Psoas muscle (tissue), 7 donors: ENCODE measurements at regions not wholly inside any gene's neighbourhood (a gene's known extent, or its start where the extent isn't known, plus 50 kb on each side); places are given as distances from the start of the nearest gene placed in this dataset.

Experiments
- ATAC-seq, 4 donors: fragments of 200-7000 bp; cut with Tn5 transposase; one replicate each; pipeline ENCODE4 v1.9.1; 2020; ENCODE audit warnings: moderate library complexity in 3 of 4, mild to moderate bottlenecking in 2 of 4
- DNase-seq, 2 donors: peaks; one replicate each; pipeline ENCODE4 v3.0.0-alpha.2; 2020
- H3K27ac ChIP-seq: fragments of 200-600 bp; one replicate; pipeline ENCODE4 v1.8.0; 2022
- H3K27me3 ChIP-seq, 3 donors: fragments of 200-600 bp in 1 of 3; one replicate each; pipeline versions ENCODE4 v1.6.1 to v1.8.0; 2013 to 2022; ENCODE audit warnings: low read length in 2 of 3, mild to moderate bottlenecking in 2 of 3, moderate library complexity in 1 of 3; ENCODE audit not compliant: insufficient read depth in 3 of 3
- H3K36me3 ChIP-seq, 2 donors: fragments of 200-600 bp in 1 of 2; one replicate each; pipeline versions ENCODE4 v1.6.1 to v1.8.0; 2013 to 2022; ENCODE audit warnings: low read depth in 1 of 2, mild to moderate bottlenecking in 1 of 2, moderate library complexity in 1 of 2; ENCODE audit not compliant: insufficient read depth in 1 of 2
- H3K4me1 ChIP-seq: fragments of 200-600 bp; one replicate; pipeline ENCODE4 v1.8.0; 2022
- H3K4me3 ChIP-seq: fragments of 200-600 bp; one replicate; pipeline ENCODE4 v1.8.0; 2022; ENCODE audit warnings: mild to moderate bottlenecking
- H3K9me3 ChIP-seq: fragments of 200-600 bp; one replicate; pipeline ENCODE4 v1.8.0; 2022
- WGBS, 3 donors: extraction: QIAGEN DNeasy Blood & Tissue Kit; methylation state at CpG; one replicate each; pipeline versions ENCODE4 v1.1.6 to v1.1.7; 2013; 5-methylcytosine and 5-hydroxymethylcytosine counted together
- intact Hi-C, 2 donors: fragments of 100-400 bp; cut with DNase I; formaldehyde crosslinking; loops; one replicate each; pipeline versions ENCODE4 v1.11.0 to v1.14.2; 2022
- TF ChIP-seq, protein P1 (sequence below): fragments of 200-600 bp; IDR thresholded peaks from one replicate; pipeline ENCODE4 v1.8.0; 2022; ENCODE audit warnings: antibody characterized with exemption
- donor health status: healthy with polysubstance abuse.
- donor health status: DM: no; HTN: no; CAD: no; lungs with moderate emphysema.
- donor health status: Bipolar disorder and iron deficiency.
- donor health status: healthy.
- donor health status: DM: yes; HTN: yes; CAD: no.
- donor health status: DM: no; HTN: no; CAD: no.
- donor health status: DM: yes; HTN: yes; CAD: no.

DNA sequence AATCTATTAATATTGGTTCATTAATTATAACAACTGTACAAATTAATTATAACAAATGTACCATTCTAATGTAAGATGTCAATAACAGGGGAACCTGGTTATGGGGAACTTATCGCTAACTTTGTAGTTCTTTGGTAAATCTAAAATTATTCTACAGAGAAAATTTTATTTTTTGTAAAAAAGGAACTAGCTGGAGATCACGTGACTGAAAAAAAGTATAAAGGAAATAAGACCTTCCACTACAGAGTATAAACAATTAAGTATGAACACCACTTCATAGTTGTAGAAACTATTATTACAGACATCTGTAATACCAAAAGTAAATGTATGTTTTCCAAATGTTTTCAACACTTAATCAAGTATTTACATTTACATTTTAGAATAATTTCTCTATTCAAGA is 77.9 kb upstream of the DKK2 start:
- no peak for DNase-seq
- Histone ChIP-seq H3K4me1 (peaks cover 9% of the 10 kb centered on the region), H3K4me3 (no peak overlapping the region), H3K27me3 (no peaks in the 10 kb centered on the region), H3K36me3 (no peaks in the 10 kb centered on the region), H3K9me3 (peaks cover 10% of the 10 kb centered on the region), H3K27ac (no peak overlapping the region)
- intact Hi-C loops: no loop called here
- 82 to 98% (median 93%) methylated on average over 2 of the region's 2 CpGs for WGBS, 3 donors
- TF ChIP-seq, protein P1, sequence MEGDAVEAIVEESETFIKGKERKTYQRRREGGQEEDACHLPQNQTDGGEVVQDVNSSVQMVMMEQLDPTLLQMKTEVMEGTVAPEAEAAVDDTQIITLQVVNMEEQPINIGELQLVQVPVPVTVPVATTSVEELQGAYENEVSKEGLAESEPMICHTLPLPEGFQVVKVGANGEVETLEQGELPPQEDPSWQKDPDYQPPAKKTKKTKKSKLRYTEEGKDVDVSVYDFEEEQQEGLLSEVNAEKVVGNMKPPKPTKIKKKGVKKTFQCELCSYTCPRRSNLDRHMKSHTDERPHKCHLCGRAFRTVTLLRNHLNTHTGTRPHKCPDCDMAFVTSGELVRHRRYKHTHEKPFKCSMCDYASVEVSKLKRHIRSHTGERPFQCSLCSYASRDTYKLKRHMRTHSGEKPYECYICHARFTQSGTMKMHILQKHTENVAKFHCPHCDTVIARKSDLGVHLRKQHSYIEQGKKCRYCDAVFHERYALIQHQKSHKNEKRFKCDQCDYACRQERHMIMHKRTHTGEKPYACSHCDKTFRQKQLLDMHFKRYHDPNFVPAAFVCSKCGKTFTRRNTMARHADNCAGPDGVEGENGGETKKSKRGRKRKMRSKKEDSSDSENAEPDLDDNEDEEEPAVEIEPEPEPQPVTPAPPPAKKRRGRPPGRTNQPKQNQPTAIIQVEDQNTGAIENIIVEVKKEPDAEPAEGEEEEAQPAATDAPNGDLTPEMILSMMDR: no peak
- no peak for ATAC-seq

DNA sequence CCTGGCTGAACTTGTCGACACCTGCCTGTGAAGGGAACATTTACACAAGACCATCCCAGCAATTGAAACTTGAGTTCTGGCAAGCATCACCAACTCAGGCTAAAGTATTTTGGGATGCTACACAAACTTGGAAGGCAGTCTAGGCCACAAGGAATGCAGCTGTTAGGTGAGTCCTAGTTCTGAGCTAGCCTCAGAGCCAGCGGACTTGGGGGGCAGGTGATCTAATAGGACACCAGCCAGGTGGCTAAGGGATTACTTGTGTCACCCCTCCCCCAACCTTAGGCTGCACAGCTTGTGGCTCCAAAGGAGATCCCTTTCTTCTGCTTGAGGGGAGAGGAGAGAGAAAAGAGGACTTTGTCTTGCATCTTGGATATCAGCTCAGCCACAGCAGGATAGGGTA is 62.3 kb upstream of the DKK2 start:
- Histone ChIP-seq H3K27me3 (no peaks in the 10 kb centered on the region), H3K9me3 (no peaks in the 10 kb centered on the region), H3K36me3 (no peaks in the 10 kb centered on the region), H3K4me1 (peaks cover 13% of the 10 kb centered on the region), H3K27ac (no peak overlapping the region), H3K4me3 (no peak overlapping the region)
- DNase-seq (peak; percentile 16 to 38), ATAC-seq (peak; percentile 87 to 96 (median 91))
- intact Hi-C loops: no loop called here
- TF ChIP-seq, protein P1: no peak
- WGBS, 3 donors: 34 to 42% (median 37%) methylated on average over 2 of the region's 2 CpGs

DNA sequence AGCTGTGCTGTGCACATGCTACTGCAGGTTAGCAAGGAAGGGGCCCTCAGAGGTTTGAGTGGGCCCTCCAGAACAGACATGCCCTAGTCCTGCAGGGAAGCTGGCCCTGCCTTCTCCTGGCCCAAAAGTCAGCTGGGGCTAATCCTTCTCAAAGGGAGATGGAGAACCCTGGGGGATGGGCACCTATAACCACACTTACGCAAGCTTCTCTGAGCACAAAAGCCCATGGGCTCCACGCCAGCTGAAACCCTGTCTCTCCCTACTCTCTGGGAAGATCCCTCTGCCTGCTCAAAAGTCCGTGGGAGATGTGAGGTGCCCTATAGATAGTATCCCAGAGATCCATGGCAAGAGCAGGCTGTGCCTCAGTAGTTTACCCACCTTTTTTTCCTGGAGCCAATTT is 58.9 kb upstream of the DKK2 start:
- no peak for DNase-seq
- intact Hi-C loops: loop anchor here (1.0 to 5.0 kb wide), 2 partner anchors 85 to 87 kb away; no protein-coding TSS in a partner anchor
- H3K27ac ChIP-seq: no peak overlapping the region
- WGBS, 3 donors: 69 to 78% (median 76%) methylated on average over 3 of the region's 3 CpGs
- peak in 2 of 4 donors; percentile 23 to 27 for ATAC-seq
- no peaks in the 10 kb centered on the region for H3K36me3 ChIP-seq
- H3K4me3 ChIP-seq: no peak overlapping the region
- TF ChIP-seq, protein P1: no peak
- peaks cover 6% of the 10 kb centered on the region for H3K9me3 ChIP-seq
- no peaks in the 10 kb centered on the region for H3K27me3 ChIP-seq
- peaks cover 13% of the 10 kb centered on the region for H3K4me1 ChIP-seq

- WGBS, 3 donors: 87 to 93% (median 89%) methylated on average over 2 of the region's 2 CpGs
- Histone ChIP-seq H3K27ac (no peak overlapping the region), H3K4me3 (no peak overlapping the region), H3K36me3 (no peaks in the 10 kb centered on the region), H3K9me3 (peaks cover 6% of the 10 kb centered on the region), H3K27me3 (no peaks in the 10 kb centered on the region), H3K4me1 (peaks cover 13% of the 10 kb centered on the region)
- ATAC-seq: peak; percentile 48 to 84 (median 64)
- no peak for DNase-seq
- intact Hi-C loops: loop anchor here (1.0 to 5.0 kb wide), 2 partner anchors 86 to 88 kb away; no protein-coding TSS in a partner anchor
- TF ChIP-seq, protein P1: peak; percentile 42
These were observed 58.2 kb upstream of the DKK2 start for GRCh38 chr4:107094332-107094731.
